MM.1S (cell line): ENCODE measurements at regions not wholly inside any gene's neighbourhood (a gene's known extent, or its start where the extent isn't known, plus 50 kb on each side); places are given as distances from the start of the nearest gene placed in this dataset.

ENCODE experiments used
- CTCF ChIP-seq: fragments of 300-600 bp; sonication (generic); IDR thresholded peaks from 2 replicates; pipeline ENCODE4 v1.5.1; 2016; ENCODE audit warnings: antibody characterized with exemption, low read length, mixed read lengths
- EZH2 ChIP-seq: fragments of 300-600 bp; sonication (generic); optimal IDR thresholded peaks from 2 replicates; pipeline ENCODE3; 2017; ENCODE audit warnings: low read depth, mild to moderate bottlenecking, antibody characterized with exemption, low read length, mixed read lengths
- EZH2phosphoT487 ChIP-seq: fragments of 300-600 bp; sonication (generic); IDR thresholded peaks from 2 replicates; pipeline ENCODE4 v1.6.1; 2018; ENCODE audit warnings: antibody characterized with exemption, low read length

- TF ChIP-seq CTCF = no peak
- TF ChIP-seq EZH2phosphoT487 = no peak
- no peak for TF ChIP-seq EZH2
Measured at GRCh38 chr4:28075401-28075956, 1214.8 kb downstream of the STIM2 start.
